ENCODE measurements at regions not wholly inside any gene's neighbourhood (a gene's known extent, or its start where the extent isn't known, plus 50 kb on each side); places are given as distances from the start of the nearest gene placed in this dataset.
"Not testable (repeated sequence)": the region's sequence is repeated elsewhere in the genome, so short reads cannot be mapped to it uniquely, and the experiment has no call there.

DNA sequence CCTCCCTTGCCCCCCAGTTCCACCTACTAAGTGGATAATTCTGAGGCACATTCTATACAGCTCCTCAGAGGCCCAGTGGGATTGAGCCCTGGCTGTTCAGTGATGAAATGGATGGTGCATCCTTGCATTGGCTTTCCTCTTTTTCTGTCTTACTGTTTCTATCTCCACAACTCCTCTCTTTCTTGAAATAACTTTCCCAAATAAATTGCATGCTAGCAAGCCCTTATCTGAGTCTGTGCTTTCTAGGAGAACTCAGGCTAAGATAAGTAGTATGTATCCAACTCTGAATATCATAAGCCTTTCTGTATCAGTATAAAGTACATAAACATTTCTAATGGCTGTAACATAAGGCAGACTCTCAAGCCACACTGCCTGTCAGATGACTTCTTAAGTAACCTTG, 603.8 kb upstream of the USP24 start:
- no peak for DNase-seq
- in situ Hi-C loops (cut with MboI; ENCODE audit: low pct_unique_long_range_greater_than_20kb, low sequenced_read_pairs), result no loop called here

DNA sequence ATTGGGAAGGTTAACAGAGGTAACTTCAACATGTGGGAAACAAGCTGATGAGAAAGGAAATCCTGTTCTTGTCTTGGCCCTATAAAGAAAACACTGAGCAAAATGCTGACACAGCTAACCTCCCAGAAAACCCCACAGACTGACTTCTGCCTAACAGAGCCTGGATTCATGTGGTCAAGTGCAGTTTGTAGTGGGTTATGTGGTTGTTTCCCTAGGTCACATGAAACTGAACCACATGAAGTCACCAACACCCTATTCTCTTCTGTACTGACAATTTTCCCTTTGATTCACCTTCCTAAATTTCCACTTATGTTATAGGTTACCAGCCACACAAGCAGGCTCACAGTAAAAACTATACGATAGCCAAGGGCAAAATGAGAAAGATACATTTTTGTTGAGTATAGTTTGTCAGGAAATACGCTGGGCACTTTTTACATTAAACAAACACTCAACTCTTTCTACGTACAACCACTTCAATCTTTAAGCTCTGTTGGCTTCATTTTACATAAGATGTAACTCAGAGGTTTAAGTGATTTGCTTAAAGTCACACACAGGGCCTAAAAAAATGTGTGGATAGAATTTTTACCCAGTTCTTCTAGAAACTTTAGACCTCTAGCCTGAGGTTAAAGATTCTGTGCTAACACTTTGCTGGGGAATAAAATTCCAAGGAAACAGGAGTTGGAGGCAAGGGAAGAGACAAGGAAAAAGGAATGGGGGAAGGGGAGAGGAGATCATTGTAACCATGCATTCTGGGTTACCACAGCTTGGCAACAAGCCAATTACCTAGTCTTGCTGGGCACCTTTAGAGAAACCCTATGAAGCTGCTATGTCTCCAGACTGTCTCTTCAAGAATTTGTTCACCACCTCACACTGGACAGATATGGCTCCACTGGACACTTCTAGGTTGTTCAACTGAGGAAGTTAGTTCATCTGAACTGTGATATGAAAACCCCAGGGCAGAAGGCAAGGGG, 601.6 kb upstream of the USP24 start:
- DNase-seq, result no peak
- in situ Hi-C loops (cut with MboI; ENCODE audit: low pct_unique_long_range_greater_than_20kb, low sequenced_read_pairs), result no loop called here

DNA sequence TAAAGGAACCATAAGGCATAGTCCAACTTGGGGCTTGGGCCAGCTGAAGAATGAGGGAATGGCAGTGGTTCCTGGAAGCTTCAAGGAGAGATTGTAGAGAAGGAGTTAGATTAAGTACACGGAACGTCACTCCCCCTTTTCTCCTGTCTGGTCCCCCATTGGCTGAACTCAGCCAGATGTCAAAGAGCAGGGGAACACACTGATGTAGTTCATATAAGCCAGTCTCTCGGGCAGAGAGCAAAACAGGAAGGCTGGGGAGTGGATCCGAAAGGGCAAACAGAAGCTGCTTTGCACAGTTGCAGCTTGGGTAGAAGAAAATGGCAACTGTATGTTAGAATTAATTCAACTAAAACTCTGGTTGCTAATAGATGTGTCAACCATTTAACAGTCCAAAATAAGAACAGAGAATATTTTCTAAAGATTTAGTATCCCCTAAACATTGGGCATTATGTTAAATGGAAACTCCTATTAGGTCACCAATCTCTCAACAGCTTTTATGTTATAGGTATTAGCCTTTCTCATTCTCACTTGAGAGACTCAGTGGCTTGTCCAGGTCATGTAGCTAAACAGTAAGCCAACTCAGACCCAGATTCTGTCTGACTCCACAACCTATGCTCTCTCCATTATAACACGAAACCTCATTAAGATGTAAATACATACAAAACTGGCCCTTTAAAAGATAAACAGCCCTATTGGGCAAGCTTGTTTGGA, 600.7 kb upstream of the USP24 start:
- no peak for DNase-seq
- in situ Hi-C loops (cut with MboI; ENCODE audit: low pct_unique_long_range_greater_than_20kb, low sequenced_read_pairs), result no loop called here

DNA sequence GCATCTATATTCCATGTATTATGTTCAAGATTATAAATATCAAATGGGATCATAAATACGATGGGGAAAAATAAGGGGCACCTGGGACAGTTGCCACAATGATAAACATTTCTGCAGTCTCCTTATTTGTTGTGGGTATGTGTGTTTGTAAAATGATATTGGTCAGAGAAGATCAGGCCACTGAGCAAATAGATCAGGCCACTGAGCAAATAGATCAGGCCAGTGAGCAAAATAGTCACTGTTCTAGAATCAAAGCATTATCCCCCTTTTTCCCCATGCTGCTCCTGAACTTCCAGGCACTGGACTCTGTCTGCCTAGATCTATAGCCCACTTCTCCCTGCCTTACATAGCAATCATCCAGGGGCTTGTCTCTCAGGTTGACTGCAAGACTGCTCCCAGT, 599.8 kb upstream of the USP24 start:
- in situ Hi-C loops (cut with MboI; ENCODE audit: low pct_unique_long_range_greater_than_20kb, low sequenced_read_pairs), result no loop called here

DNA sequence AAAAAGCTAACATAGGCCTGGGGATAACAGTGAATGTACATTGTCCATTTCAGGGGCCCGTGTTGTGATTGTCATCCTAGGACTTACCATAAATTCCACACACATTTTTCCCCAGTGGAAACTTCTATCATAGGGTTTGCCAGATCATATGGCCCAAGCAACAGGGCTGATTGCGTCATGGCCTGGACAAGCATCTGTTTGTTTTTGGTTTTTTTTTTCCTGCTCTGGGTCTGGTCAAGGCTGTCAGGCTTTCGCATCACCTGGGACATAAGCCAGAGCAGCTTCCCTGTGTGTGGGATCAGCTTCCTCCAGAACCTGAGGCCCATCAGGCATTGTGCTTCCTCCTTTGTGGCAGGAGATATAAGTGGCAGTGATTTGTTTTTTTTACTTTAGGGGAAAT, 598.5 kb upstream of the USP24 start:
- in situ Hi-C loops (cut with MboI; ENCODE audit: low pct_unique_long_range_greater_than_20kb, low sequenced_read_pairs), result no loop called here

More for the DNA sequence above, 599.8 kb upstream of the USP24 start:
- no peak for DNase-seq

DNA sequence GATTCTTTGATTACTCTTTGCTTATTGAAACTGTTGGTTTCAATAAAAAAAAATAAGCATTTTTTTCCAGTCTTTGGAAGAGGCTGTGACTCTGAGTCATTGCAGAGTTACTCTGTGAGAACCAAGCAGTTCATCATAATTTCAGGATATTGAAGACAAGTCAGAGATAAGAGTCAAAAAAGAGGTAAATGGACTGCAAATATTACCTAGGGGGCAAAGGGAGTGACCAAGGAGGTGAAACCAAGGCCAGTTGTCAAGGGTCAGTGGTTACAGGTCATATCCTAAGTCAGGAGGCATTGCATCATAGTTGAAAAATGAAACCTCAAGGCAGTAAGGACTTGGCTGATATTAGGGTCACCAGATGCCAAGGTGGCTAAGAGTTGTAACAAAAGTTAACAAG, 597.1 kb upstream of the USP24 start:
- in situ Hi-C loops (cut with MboI; ENCODE audit: low pct_unique_long_range_greater_than_20kb, low sequenced_read_pairs), result no loop called here
- no peak for DNase-seq

More for the DNA sequence above, 598.5 kb upstream of the USP24 start:
- DNase-seq, result no peak

DNA sequence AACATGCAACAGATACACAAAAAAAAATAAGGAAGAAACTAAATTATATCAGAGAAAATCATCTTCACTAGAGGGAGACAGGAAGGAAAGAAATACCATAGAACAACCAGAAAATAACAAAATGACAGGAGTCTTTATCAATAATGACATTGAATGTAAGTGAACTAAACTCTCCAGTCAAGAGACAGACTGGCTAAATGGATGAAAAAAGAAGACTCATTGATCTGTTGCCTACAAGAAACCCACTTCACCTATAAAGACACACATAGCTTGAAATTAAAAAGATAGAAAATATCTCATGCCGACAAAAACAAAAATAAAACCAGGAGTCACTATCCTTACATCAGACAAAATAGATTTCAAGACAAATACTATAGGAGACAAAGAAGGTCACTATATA, 593.1 kb upstream of the USP24 start:
- in situ Hi-C loops (cut with MboI; ENCODE audit: low pct_unique_long_range_greater_than_20kb, low sequenced_read_pairs), result no loop called here
- DNase-seq, result no peak

DNA sequence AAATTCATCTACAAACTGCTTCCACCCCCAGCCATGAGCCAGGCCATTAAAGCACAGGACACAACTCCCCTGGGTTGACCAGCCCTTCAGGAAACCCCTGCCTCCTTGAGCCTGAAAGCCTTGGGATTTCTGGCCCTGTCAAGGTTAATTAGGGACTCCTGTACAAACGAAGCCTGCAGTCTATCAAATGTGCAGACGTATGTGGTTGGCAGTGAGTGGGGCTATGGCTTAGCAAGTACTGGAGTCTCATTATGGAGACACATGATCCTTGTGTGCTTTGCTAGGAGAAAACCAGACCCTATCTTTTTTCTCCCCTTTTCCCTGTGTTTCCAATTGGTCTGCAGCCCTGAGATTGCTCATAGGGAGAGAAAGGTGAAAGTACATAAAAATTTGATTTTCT, 588.3 kb upstream of the USP24 start:
- in situ Hi-C loops (cut with MboI; ENCODE audit: low pct_unique_long_range_greater_than_20kb, low sequenced_read_pairs), result no loop called here
- no peak for DNase-seq

DNA sequence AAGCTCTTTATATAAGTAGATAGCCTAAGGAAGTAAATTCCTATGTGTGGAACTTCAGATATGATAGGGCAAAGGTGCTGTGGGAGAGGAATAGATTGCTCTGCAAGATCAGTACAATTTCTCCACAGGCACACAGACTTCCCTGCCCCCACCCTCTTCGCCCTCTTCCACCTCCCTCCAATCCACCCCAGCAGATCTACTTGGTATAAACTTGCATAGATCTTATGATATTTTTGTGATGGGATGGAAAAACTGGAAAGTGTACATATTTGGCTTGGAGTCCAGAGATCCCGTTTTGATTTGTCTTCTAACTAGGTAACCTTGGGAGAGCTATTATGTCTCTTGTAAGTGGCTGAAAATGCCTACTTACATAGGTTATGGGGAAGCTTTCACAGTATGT, 586.3 kb upstream of the USP24 start:
- DNase-seq, result no peak
- in situ Hi-C loops (cut with MboI; ENCODE audit: low pct_unique_long_range_greater_than_20kb, low sequenced_read_pairs), result no loop called here

DNA sequence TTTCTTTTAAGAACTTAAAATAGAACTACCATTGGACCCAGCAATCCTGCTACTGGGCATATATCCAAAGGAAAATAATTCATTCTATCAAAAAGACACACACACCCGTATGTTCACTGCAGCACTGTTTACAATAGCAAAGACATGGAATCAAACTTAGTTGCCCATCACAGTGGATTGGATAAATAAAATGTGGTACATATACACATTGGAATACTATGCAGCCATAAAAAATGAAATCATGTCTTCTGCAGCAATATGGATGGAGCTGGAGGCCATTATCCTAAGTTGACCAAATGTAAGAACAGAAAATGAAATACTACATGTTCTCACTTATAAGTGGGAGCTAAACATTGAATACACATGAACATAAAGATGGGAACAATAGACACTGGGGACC, 585.3 kb upstream of the USP24 start:
- no peak for DNase-seq
- in situ Hi-C loops (cut with MboI; ENCODE audit: low pct_unique_long_range_greater_than_20kb, low sequenced_read_pairs), result no loop called here

DNA sequence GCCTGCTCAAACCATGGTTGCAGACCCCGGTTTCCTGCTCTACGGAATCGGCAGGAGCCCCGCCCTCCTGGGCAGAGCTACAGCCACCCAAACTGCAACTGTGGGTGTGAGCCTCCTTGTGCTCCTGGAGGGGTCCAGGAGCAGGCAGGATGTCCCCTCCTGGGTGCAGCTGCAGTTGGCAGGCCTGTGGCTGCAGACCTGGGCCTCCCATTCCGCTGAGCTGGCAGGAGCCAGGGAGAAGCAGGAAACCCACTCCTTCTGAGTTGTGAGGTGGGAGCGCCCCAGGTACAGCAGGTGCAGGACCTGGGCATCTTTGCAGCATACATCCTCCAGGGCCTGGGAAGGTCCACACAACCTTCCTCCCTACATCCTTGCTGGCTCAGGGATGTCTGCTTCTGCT, 578.7 kb upstream of the USP24 start:
- no peak for DNase-seq

DNA sequence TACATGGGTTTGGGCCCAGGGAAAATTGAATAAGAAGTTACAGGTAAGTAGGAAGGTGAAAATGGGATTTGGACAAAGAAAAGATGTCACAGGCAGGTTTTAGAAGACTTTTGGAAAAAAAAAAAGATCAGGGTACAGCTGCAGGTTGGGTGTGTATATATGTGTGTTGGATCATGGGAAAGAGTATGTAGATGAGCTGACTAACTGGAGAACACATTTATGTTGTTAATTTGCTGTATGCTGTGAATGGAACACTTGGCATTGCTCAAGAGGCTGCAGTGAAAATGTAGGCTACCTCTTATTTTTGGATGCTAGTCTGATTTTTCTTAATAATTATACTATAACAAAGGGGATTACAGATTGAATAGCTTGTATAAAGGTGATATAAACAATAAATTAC, 577.7 kb upstream of the USP24 start:
- no peak for DNase-seq
- in situ Hi-C loops (cut with MboI; ENCODE audit: low pct_unique_long_range_greater_than_20kb, low sequenced_read_pairs), result no loop called here

More for the DNA sequence above, 578.7 kb upstream of the USP24 start:
- in situ Hi-C loops (cut with MboI; ENCODE audit: low pct_unique_long_range_greater_than_20kb, low sequenced_read_pairs), result no loop called here

DNA sequence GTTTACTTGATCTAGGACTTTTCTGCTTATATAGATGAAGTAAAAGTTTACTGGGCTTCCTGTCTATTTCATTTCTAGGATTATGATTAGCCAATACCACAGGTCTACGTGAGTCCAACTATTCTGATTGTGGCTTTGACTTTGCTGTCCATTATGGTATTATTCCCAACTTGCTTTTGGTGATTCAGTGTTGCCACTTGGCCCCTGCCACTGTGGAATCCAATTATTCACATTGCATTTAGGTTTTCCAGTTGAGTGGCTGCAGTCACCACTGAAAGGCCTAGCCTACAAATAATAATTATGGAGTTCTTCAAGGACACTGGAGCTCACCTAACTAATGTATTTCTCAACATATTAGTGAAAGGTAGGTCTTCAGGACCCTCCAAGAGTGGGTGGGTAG, 574.3 kb upstream of the USP24 start:
- DNase-seq, result no peak
- in situ Hi-C loops (cut with MboI; ENCODE audit: low pct_unique_long_range_greater_than_20kb, low sequenced_read_pairs), result no loop called here

DNA sequence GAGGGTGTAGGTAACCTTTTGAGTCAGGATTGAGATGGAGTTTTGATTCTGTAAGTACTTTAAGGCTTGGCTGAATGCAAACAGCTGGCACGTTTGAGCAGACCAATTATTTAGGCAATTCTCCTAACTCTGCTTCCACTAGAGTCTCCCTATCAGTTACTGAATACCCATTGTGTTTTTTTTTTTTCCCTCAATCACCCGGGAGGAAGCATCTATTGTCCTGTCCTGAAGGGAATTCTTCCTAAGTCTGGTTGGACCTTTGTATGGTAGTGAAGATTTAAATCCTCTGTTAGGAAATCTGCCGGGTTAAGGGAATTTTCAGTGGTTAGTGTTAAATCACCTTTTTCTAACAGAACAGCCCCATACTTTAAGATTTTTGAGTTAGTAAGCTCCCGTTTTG, 571.2 kb upstream of the USP24 start:
- no peak for DNase-seq
- in situ Hi-C loops (cut with MboI; ENCODE audit: low pct_unique_long_range_greater_than_20kb, low sequenced_read_pairs), result no loop called here

DNA sequence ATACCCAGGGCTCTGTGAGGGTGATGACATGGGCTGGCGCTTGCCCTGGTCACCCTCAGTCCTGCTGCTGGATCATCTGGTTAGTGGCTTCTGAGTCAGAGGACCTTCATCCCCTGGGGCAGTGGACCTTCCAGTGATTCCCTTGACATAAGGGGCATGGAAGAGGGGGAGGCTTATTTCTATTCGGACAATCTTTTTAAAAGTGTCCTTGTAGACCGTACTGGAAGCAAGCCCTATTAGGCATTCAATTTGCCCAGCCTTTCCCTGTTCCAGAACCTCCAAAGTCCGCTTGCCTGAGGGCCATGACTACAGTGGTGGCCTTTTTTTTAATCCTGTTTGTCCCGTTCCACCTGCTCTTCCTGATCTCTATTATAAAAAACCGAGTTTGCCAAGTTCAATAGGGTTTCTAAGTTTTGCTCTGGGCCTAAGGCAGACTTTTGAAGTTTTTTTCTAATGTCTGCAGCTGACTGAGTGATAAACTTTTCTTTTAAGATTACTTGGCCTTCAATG, 569.8 kb upstream of the USP24 start:
- in situ Hi-C loops (cut with MboI; ENCODE audit: low pct_unique_long_range_greater_than_20kb, low sequenced_read_pairs), result not testable (repeated sequence)

DNA sequence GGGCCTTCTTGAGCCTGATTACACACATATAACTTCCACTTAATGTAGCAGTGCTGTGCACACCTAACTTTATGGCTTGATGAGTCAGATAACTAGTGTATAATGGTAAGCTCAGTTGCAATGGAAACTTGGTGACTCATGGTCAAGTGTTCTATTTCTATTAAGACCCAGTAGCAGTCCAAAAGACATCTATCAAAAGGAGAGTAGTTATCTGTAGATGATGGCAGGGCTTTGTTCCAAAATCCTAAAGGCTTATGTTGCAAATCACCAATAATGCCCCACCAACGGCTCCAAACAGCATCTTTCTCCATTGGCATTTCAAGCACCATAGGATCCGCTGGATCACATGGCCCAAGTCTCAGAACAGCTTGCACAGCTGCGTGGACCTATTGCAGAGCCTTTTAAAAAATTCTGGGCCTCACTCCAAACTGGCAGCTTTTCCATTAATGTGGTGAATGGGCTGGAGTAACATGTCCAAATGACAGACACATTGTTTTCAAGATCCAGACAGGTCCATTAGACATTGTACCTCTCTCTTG, 566.8 kb upstream of the USP24 start:
- in situ Hi-C loops (cut with MboI; ENCODE audit: low pct_unique_long_range_greater_than_20kb, low sequenced_read_pairs), result no loop called here
- DNase-seq, result no peak

More for the DNA sequence above, 569.8 kb upstream of the USP24 start:
- DNase-seq, result not testable (repeated sequence)

DNA sequence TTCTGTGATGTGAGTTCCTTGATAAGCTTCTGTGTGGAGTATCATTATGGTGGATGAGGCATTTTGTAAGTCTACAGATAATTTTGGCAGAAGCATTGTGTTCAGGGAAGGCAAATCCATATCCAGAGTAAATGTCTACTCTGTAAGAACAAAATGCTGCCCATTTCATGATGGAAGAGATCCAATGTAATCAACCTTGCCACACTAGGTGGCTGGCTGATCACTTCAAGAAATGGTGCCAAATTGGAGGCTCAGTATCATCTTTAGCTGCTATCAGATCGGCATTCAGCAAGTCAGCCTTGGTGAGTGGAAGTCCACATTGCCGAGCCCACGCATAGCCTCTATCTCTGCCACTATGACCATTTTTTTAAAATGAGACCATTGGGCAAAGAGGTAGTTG, 565.8 kb upstream of the USP24 start:
- in situ Hi-C loops (cut with MboI; ENCODE audit: low pct_unique_long_range_greater_than_20kb, low sequenced_read_pairs), result no loop called here
- no peak for DNase-seq

DNA sequence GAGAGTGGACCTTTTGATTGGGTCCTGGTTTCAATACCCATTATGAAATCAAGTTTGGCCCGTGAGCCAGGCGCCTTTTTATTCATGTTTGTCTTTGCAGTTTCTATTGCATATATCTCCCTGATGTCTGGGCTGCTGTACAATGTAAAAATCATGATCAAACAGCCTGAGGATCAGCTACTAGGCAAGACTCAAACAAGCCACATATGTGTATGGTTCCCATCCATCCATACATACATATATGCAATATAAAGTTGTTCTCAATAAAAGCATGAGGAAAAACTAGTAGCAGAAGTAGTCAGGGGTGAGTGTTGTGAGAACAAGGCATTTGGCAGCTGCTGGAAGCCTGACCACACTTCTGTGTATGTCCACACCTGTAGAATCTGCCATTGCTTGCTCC, 562.4 kb upstream of the USP24 start:
- DNase-seq, result no peak
- in situ Hi-C loops (cut with MboI; ENCODE audit: low pct_unique_long_range_greater_than_20kb, low sequenced_read_pairs), result no loop called here

DNA sequence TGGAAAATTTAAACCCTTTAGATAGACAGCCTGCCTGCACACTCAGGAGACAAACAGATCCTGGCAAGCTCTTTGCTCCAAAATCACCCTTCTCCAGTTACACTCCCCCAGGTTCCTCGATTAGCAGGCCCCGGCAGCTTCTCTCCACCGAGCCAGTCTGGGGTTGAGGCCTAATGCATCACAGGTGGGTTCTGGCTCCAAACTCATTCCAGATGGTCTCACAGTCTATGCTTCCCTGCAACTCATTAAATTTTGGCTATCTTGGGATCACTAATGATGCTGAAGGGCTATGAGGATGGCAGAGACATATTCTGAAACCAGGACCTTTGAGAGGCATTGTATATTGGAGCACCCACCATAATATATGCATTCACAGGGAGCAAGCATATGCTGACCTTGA, 559.8 kb upstream of the USP24 start:
- DNase-seq, result no peak
- in situ Hi-C loops (cut with MboI; ENCODE audit: low pct_unique_long_range_greater_than_20kb, low sequenced_read_pairs), result no loop called here

DNA sequence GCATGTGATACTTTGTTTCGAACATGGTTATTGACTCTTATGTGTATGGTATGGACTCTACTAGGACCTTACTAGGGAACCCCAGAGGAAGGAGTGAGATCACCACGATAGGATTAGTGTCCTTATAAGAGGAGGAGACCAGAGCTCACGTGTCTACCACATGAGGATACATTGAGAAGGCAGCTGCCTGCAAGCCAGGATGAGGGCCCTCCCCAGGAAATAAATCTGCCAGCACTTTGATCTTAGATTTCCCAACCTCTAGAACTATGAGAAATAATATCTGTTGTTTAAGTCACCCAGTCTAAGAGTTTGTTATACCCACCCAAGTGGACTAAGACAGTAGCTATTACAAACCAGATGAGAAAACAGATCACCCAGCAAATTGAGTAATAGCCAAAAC, 559.3 kb upstream of the USP24 start:
- DNase-seq, result no peak
- in situ Hi-C loops (cut with MboI; ENCODE audit: low pct_unique_long_range_greater_than_20kb, low sequenced_read_pairs), result no loop called here
